ENCODE measurements at regions not wholly inside any gene's neighbourhood (a gene's known extent, or its start where the extent isn't known, plus 50 kb on each side); places are given as distances from the start of the nearest gene placed in this dataset.
"Not testable (repeated sequence)": the region's sequence is repeated elsewhere in the genome, so short reads cannot be mapped to it uniquely, and the experiment has no call there.

DNA sequence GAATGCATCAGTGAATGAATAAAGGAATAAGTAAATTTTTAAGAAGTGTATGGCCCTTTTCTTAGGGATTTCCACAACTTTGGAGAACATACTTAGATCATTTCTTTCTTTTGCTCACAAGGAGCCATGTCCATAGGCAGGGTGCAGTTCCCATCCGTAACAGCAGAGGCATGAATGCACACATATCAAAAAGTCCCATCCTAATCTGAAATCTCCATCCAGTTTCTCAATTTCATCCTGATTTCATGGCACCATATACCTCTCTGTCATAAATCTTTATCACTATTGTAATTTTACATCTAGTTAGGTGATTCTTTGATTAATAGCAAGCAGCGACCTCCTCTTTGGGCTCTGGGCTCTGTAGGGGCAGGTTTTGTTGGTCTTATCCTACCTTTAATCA, 359.2 kb downstream of the RRAGC start:
- Histone ChIP-seq H3K4me3 (no peak overlapping the region), H3K36me3 (no peaks in the 10 kb centered on the region), H3K27ac (no peak overlapping the region), H3K9me3 (no peaks in the 10 kb centered on the region), H3K4me1 (no peaks in the 10 kb centered on the region), H3K27me3 (no peaks in the 10 kb centered on the region)
- DNase-seq (ENCODE audit: extremely low spot score in 2 of 2): no peak
- TF ChIP-seq POLR2A (IDR thresholded peaks at IDR 0.05) (no peak), POLR2AphosphoS5 (IDR thresholded peaks at IDR 0.05; ENCODE audit: insufficient read depth in 1 of 2, low read depth in 1 of 2) (no peak), CTCF (IDR thresholded peaks at IDR 0.05) (no peak)
- intact Hi-C loops (cut with DNase I): no loop called here

GRCh38 chr1:38498686-38499085, 360.9 kb downstream of the RRAGC start:
- Histone ChIP-seq H3K9me3 (no peaks in the 10 kb centered on the region), H3K36me3 (no peaks in the 10 kb centered on the region), H3K4me3 (no peak overlapping the region), H3K4me1 (no peaks in the 10 kb centered on the region), H3K27me3 (no peaks in the 10 kb centered on the region), H3K27ac (no peak overlapping the region)
- TF ChIP-seq POLR2AphosphoS5 (IDR thresholded peaks at IDR 0.05; ENCODE audit: insufficient read depth in 1 of 2, low read depth in 1 of 2) (no peak), CTCF (IDR thresholded peaks at IDR 0.05) (no peak), POLR2A (IDR thresholded peaks at IDR 0.05) (no peak)
- intact Hi-C loops (cut with DNase I): no loop called here
- DNase-seq (ENCODE audit: extremely low spot score in 2 of 2): no peak

DNA sequence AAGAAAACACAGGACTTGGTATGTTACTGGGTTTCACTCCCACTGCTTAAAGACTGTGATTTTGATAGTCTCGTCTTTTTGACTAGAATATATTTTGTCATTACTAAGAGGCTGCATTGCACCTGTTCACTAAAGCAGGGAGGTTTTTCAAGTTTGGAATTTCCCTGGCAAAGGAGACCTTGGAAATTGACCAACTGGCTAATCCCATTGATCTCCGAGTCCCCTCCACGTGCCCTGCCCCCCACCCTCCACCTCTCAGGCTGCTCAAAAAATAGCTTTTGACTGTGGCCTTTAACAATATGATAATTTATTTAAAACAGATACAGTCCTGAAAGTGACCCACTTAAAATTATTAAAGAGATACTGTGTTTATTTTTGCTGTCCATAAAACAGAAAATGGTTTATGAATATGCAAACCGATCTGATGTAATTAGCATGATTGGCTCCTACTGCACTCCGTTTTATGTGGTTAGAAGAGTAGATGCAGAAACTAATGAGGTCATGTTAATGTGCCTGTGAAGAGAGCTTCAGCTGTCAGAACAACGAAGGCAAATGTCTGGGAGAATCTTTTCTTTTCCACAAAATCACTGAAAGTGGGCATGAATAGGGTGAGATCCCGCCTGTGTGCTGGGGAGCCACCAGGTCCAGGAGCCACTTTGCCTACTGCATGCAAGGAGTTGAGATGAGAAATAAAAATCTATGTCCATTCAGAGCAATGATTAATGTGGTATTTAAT, 361.5 kb downstream of the RRAGC start:
- no peak for TF ChIP-seq CTCF (IDR thresholded peaks at IDR 0.05)
- TF ChIP-seq POLR2A (IDR thresholded peaks at IDR 0.05): no peak
- TF ChIP-seq POLR2AphosphoS5 (IDR thresholded peaks at IDR 0.05; ENCODE audit: insufficient read depth in 1 of 2, low read depth in 1 of 2): no peak
- Histone ChIP-seq H3K27me3 (no peaks in the 10 kb centered on the region), H3K36me3 (no peaks in the 10 kb centered on the region), H3K4me3 (no peak overlapping the region), H3K4me1 (no peaks in the 10 kb centered on the region), H3K27ac (no peak overlapping the region), H3K9me3 (no peaks in the 10 kb centered on the region)
- DNase-seq (ENCODE audit: extremely low spot score in 2 of 2): no peak
- intact Hi-C loops (cut with DNase I): no loop called here

DNA sequence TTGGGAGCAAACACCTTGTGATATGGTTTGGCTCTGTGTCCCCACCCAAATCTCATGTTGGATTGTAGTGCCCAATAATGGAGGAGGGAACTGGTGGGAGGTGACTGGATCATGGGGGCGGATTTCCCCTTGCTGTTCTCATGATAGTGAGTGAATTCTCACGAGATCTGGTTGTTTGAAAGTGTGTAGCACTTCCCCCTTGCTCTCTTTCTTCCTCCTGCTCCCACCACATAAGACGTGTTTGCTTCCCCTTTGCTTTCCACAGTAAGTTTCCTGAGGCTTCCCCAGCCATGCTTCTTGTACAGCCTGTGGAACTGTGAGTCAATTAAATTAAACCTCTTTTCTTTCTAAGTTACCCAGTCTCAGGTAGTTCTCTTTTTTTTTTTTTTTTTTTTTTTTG, 366.3 kb downstream of the RRAGC start:
- peak; percentile 47 to 61 for DNase-seq (ENCODE audit: extremely low spot score in 2 of 2)
- H3K27ac ChIP-seq; H3K4me1 ChIP-seq; H3K36me3 ChIP-seq; H3K4me3 ChIP-seq; H3K9me3 ChIP-seq; H3K27me3 ChIP-seq; intact Hi-C loops (cut with DNase I): not testable (repeated sequence)

- Histone ChIP-seq H3K27ac (no peak overlapping the region), H3K36me3 (no peaks in the 10 kb centered on the region), H3K4me1 (no peaks in the 10 kb centered on the region), H3K27me3 (no peaks in the 10 kb centered on the region), H3K9me3 (no peaks in the 10 kb centered on the region), H3K4me3 (no peak overlapping the region)
- peak; percentile 34 to 52 for DNase-seq (ENCODE audit: extremely low spot score in 2 of 2)
- intact Hi-C loops (cut with DNase I): no loop called here
- TF ChIP-seq POLR2AphosphoS5 (IDR thresholded peaks at IDR 0.05; ENCODE audit: insufficient read depth in 1 of 2, low read depth in 1 of 2) (no peak), POLR2A (IDR thresholded peaks at IDR 0.05) (no peak), CTCF (IDR thresholded peaks at IDR 0.05) (no peak)
Measured at GRCh38 chr1:38489844-38490270, 369.7 kb downstream of the RRAGC start.

All from vagina (tissue), 2 donors.